ENCODE measurements at regions not wholly inside any gene's neighbourhood (a gene's known extent, or its start where the extent isn't known, plus 50 kb on each side); places are given as distances from the start of the nearest gene placed in this dataset.

- no peak for DNase-seq
Observed at GRCh38 chr2:12831016-12831415, 114.3 kb downstream of the TRIB2 start.

GRCh38 chr2:12834239-12834638 is 117.5 kb downstream of the TRIB2 start:
- no peak for DNase-seq

- DNase-seq: no peak
Observed at GRCh38 chr2:12835733-12836132, 119.0 kb downstream of the TRIB2 start.

GRCh38 chr2:12839339-12839738 is 122.6 kb downstream of the TRIB2 start:
- no peak for DNase-seq

- DNase-seq: no peak
Observed at GRCh38 chr2:12841021-12841420, 124.3 kb downstream of the TRIB2 start.

GRCh38 chr2:12842917-12843316 is 126.2 kb downstream of the TRIB2 start:
- no peak for DNase-seq

- no peak for DNase-seq
Observed at GRCh38 chr2:12844511-12844910, 127.8 kb downstream of the TRIB2 start.

- DNase-seq: no peak
Observed at GRCh38 chr2:12847694-12848575, 131.2 kb downstream of the TRIB2 start.

- no peak for DNase-seq
Observed at GRCh38 chr2:12852135-12852534, 135.4 kb downstream of the TRIB2 start.

- no peak for DNase-seq
Observed at GRCh38 chr2:12854001-12854530, 137.3 kb downstream of the TRIB2 start.

- DNase-seq: no peak
Observed at GRCh38 chr2:12855508-12855907, 138.8 kb downstream of the TRIB2 start.

- DNase-seq: no peak
Observed at GRCh38 chr2:12856934-12857601, 140.3 kb downstream of the TRIB2 start.

- no peak for DNase-seq
Observed at GRCh38 chr2:12857891-12858290, 141.2 kb downstream of the TRIB2 start.

GRCh38 chr2:12858786-12859185 is 142.1 kb downstream of the TRIB2 start:
- DNase-seq: no peak

- DNase-seq: no peak
Observed at GRCh38 chr2:12861344-12861930, 144.7 kb downstream of the TRIB2 start.

GRCh38 chr2:12862541-12862940 is 145.8 kb downstream of the TRIB2 start:
- no peak for DNase-seq

- no peak for DNase-seq
Observed at GRCh38 chr2:12863937-12864336, 147.2 kb downstream of the TRIB2 start.

- no peak for DNase-seq
Observed at GRCh38 chr2:12867631-12868287, 151.0 kb downstream of the TRIB2 start.

GRCh38 chr2:12870692-12871091 is 154.0 kb downstream of the TRIB2 start:
- no peak for DNase-seq

GRCh38 chr2:12871694-12872315 is 155.1 kb downstream of the TRIB2 start:
- DNase-seq: no peak

- no peak for DNase-seq
Observed at GRCh38 chr2:12877761-12878160, 161.0 kb downstream of the TRIB2 start.

- no peak for DNase-seq
Observed at GRCh38 chr2:12879649-12880048, 162.9 kb downstream of the TRIB2 start.

- no peak for DNase-seq
Observed at GRCh38 chr2:12881952-12882351, 165.2 kb downstream of the TRIB2 start.

Measured in NCI-H2081 treated with DMSO at 0.1 percent for 48 hours (cell line).